IPS-NIHi7 (cell line): ENCODE measurements at regions not wholly inside any gene's neighbourhood (a gene's known extent, or its start where the extent isn't known, plus 50 kb on each side); places are given as distances from the start of the nearest gene placed in this dataset.
A peak's percentile ranks its signal among the peaks of the same experiment; 100 is the strongest.

ENCODE experiments used
- DNase-seq: peaks from one replicate; pipeline ENCODE4 v3.0.0; 2012; ENCODE audit warnings: mixed read lengths; ENCODE audit errors: extremely low spot score

- no peak for DNase-seq
Measured at GRCh38 chr1:232477728-232478127, 152.2 kb downstream of the SIPA1L2 start.

GRCh38 chr1:232476538-232476950 lies 153.4 kb downstream of the SIPA1L2 start:
- no peak for DNase-seq

GRCh38 chr1:232474826-232475225 lies 155.1 kb downstream of the SIPA1L2 start:
- DNase-seq, result no peak

- no peak for DNase-seq
Measured at GRCh38 chr1:232473900-232474299, 156.0 kb downstream of the SIPA1L2 start.

GRCh38 chr1:232473324-232473723 lies 156.6 kb downstream of the SIPA1L2 start:
- peak; percentile 41 for DNase-seq

DNA sequence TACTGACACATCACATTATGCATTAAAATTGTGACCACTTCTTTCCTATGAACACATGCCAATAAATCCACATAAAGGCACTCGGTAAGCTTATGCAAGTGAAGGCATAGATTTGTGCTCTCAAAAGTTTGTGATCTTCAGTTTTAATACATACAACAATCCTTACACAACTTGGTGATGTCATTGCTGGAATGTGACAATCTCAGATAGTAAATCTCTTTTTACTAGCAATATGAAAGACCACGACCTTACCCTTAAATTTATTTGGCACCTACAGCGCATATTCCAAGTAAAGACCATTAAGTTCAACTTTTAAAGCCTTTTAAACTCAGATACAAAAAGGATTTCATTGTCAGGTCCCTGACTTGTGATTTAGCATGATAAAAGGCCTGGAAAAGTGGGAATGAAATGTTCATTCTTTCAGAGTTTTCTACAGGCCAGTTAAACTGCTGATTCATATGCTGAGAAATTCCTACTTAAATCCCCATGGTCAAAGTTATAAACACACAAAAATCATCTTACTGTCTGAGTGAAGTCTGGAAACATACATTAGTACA lies 157.4 kb downstream of the SIPA1L2 start:
- no peak for DNase-seq

GRCh38 chr1:232471250-232471649 lies 158.7 kb downstream of the SIPA1L2 start:
- no peak for DNase-seq

GRCh38 chr1:232470711-232471110 lies 159.2 kb downstream of the SIPA1L2 start:
- DNase-seq, result no peak

- peak; percentile 49 for DNase-seq
Measured at GRCh38 chr1:232468249-232468648, 161.7 kb downstream of the SIPA1L2 start.

DNA sequence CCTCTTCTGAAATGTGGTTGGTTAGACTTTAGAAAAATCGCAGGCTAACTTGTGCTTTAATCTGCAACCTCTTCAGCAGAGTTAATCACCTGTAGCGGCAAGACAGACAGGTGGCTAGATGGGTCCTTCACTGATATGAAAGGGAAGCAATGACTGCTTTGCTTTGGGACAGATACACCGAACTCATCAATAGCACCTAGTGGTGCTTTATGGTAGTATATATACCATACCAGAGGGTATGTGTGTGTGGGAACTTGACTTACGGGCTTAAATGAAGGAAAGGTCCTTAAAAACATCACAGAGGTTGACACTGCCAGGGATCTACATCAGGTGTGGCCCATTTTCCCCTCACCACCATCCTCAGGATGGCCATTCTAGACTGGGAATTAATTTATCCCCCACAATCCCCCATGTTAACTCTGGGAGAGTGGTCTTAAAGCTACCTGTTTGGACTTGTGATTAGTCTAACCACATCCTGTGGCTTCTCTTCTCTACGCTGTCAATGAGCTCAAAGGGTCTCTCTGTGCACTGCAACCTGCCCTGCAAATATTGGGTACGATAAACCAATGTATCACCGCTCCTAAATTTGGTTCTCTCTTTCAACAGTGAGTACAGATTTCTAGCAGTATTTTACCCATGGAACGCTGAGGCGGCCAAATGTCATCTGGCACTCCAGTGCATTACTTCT lies 162.7 kb downstream of the SIPA1L2 start:
- DNase-seq, result no peak

GRCh38 chr1:232464325-232464724 lies 165.6 kb downstream of the SIPA1L2 start:
- DNase-seq, result no peak

GRCh38 chr1:232463225-232463624 lies 166.7 kb downstream of the SIPA1L2 start:
- DNase-seq, result no peak

DNA sequence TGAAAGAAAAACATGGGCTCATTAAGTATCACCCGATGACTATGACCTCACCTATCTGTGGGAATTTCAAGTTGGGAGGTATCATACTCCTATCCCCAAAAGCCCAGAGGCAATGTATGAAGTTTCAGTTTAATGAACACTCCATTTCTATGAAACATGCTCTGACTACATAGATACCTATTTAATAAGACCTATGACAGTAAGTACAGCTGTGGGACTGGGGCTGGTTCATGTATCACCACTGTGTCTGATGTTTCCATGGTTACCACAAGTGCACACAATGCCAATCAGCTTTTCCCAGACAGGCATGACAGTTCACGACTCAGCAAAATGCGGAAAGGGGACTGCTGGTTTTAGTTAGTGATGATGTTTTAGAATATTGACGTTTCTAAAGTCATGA lies 167.7 kb downstream of the SIPA1L2 start:
- no peak for DNase-seq

GRCh38 chr1:232459826-232460225 lies 170.1 kb downstream of the SIPA1L2 start:
- peak; percentile 46 for DNase-seq

DNA sequence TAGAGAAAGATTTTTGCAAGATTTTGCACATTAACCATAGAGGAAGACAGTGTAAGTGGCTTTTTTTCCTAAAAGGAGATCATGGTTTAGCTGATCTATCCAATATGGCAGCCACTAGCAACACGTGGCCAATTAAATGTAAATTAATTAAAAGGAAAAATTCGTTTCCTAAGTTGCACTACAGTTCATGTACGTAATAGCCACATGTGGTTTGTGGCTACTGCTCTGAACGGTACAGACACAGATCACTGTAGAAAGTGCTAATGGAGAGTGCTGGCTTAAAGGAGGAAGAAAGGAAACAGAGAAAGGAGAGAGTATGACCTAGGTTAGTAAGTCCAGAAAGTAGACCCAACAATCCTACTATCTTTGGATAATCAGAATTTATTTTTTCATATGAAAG lies 170.8 kb downstream of the SIPA1L2 start:
- no peak for DNase-seq

GRCh38 chr1:232457595-232457994 lies 172.3 kb downstream of the SIPA1L2 start:
- DNase-seq, result no peak

GRCh38 chr1:232456714-232457113 lies 173.2 kb downstream of the SIPA1L2 start:
- no peak for DNase-seq

GRCh38 chr1:232454227-232454886 lies 175.6 kb downstream of the SIPA1L2 start:
- no peak for DNase-seq

DNA sequence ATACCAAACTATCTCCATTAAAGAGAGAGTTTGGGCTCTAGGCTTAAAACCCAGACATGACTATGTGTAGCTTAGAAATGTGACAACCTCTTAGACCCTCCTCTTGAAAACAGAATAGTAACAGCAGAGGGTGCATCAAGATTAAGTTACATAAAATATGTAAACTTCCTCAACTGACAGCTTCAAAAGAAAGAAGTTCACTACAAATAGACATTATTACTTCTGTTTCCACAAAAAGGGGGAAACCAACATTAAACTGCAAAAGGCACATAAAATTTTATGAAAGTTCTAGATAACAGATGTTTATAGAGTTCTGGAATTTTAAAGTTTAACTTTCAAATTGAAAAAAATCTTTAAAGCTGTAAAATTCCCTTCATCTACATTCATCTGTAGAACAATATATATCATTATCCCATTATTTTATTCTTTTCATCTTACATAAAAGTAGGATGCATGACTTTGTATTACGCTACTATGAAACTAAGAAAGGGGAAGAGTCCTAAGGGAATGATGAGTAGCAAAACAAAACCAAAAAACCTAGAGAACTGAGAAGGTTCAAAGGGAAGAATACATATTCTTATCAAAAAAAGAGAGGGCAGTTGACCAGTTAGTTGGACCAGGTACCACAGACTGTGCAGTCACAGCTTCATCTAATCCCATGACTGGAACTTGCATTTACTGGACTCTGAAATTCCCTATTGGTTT lies 177.0 kb downstream of the SIPA1L2 start:
- DNase-seq, result no peak

DNA sequence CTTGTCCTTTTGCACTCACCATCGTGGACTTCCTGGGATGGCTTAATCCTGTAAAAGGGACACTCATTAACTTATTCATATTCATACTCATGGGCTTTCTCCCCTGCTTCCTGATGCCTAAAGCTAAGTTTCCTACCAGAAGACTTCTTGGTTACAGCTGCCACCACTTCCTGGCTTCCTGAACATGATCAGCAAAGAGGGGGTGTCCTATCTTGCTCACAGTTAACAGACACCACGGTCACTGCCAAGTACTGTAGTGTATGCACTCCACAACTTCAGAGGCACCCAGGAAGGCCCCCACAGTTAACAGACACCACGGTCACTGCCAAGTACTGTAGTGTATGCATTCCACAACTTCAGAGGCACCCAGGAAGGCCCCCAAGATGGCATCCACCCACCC lies 177.8 kb downstream of the SIPA1L2 start:
- no peak for DNase-seq

DNA sequence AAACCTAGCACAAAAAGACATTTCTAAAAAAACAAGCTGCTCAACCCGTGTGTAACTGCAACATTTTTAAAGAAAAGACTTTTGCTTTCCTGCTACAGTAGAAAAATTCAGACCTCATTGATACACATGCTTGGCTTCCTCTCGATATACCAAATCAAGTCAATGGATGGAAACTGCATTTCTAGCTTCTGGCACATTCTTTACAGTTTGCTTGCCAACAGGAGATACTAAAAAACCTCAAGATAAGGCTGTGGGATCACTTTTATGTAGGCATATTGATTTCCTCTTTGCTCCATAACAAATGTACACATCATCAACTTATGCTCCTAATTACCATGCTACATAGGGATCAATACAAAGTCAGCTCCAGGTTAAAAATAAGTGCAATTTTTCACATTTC lies 178.4 kb downstream of the SIPA1L2 start:
- DNase-seq, result no peak

GRCh38 chr1:232450615-232451014 lies 179.3 kb downstream of the SIPA1L2 start:
- DNase-seq, result no peak

- no peak for DNase-seq
Measured at GRCh38 chr1:232447125-232447524, 182.8 kb downstream of the SIPA1L2 start.
